Stimulated activated memory B cell treated with anti-CD40 and anti-IgM and Interleukin-4, amounts not matched to agents 10 μg/mL and 1 μg/mL and 100 μg/mL, for 72 hours (primary cell): ENCODE measurements at regions not wholly inside any gene's neighbourhood (a gene's known extent, or its start where the extent isn't known, plus 50 kb on each side); places are given as distances from the start of the nearest gene placed in this dataset.

Experiments
- ATAC-seq: fragments of 150-1000 bp; cut with Tn5 transposase; 2 replicates; pipeline ENCODE4 v1.10.0; 2021
- H3K27ac Mint-ChIP-seq: one replicate; pipeline ENCODE4 v1.8.0; 2022; ENCODE audit warnings: mild to moderate bottlenecking, mixed read lengths
- H3K27me3 Mint-ChIP-seq: one replicate; pipeline ENCODE4 v1.8.0; 2022; ENCODE audit warnings: mixed read lengths
- H3K36me3 Mint-ChIP-seq: one replicate; pipeline ENCODE4 v1.8.0; 2022; ENCODE audit warnings: mixed read lengths
- H3K4me1 Mint-ChIP-seq: one replicate; pipeline ENCODE4 v1.8.0; 2022; ENCODE audit warnings: mixed read lengths
- H3K4me3 Mint-ChIP-seq: one replicate; pipeline ENCODE4 v1.8.0; 2022; ENCODE audit warnings: mild to moderate bottlenecking, moderate library complexity, mixed read lengths
- H3K9me3 Mint-ChIP-seq: one replicate; pipeline ENCODE4 v1.8.0; 2022; ENCODE audit warnings: mixed read lengths

DNA sequence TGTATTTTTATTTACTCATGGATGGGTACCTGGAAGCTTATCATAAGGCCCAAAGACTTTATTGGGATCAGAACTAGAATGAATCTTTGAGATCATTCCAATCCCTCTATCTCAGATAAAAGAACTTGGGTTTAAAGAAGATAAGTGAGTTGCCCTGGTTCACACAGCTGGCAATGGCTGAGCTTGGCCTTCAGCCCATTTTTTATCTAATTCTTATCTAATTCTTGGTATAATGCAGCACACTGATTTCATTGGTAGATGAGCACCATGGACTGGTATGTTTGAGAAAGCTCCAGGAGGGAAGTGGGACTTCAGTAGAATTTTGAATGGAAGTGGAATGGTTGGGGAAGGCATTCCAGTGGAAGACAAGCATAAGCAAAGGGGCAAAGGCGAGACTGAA lies 558.9 kb downstream of the REEP3 start:
- Mint-ChIP-seq H3K4me3 (no peak overlapping the region), H3K4me1 (no peaks in the 10 kb centered on the region), H3K36me3 (no peaks in the 10 kb centered on the region), H3K27ac (no peak overlapping the region), H3K27me3 (peaks cover 14% of the 10 kb centered on the region), H3K9me3 (no peaks in the 10 kb centered on the region)
- no peak for ATAC-seq

DNA sequence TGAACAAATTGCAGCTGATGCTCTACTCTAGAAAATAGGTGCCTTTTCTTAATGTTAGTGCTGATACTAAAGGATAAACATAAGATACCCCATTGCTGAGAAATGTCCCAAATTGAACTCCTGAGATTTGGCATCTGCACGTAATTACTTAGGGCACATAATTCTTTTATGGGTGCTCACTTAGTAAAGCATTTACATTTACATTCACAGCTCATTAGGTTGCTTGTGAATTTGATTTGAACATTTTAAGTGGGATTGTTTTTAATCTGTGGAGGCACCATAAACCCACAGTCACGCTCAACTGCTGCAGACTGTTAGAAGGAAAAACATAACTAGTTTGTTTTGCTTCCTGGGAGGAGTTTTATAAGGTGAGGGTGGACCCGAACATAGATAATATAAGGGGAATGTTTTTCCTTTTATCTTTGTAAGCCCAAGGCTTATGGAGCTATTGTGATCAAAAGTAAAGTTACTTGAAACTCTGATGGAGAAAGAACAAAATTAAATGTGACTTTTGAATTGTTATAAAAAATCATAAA lies 560.8 kb downstream of the REEP3 start:
- Mint-ChIP-seq H3K27me3 (peaks cover 9% of the 10 kb centered on the region), H3K27ac (no peak overlapping the region), H3K4me3 (no peak overlapping the region), H3K4me1 (no peaks in the 10 kb centered on the region), H3K36me3 (no peaks in the 10 kb centered on the region), H3K9me3 (no peaks in the 10 kb centered on the region)
- ATAC-seq, result no peak

DNA sequence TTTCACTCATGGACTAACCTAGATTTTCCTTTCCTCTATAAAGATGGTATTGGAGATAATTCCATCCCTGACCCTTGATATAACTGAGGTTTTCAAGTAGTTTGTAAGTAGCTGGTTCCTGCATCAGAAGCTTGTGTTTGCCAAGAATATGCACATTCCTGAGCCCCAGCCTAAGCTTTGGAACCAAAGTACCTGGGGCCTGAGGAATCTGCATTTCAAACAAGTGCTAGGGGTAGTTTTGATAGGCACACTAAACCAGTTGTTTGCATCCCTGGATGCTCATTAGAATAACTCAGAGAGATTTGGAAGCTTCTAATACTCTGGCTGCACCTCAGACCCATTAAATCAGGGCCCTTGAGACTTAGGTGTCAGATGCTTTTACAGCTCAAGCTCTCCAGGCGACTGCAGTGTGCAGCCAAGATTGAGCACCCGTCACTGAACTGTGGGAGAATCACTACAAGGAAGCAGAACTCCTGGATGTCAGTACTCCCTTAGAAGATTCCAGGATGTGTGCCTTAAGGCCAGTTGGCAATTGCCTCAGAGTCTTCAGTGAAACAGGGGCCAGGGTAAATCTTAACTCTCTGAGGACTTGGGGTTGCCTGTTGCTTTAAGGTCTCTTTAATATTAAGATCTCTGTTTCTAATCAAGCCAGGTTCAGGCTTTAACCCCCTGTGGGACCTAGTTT lies 565.0 kb downstream of the REEP3 start:
- Mint-ChIP-seq H3K36me3 (no peaks in the 10 kb centered on the region), H3K27me3 (no peaks in the 10 kb centered on the region), H3K9me3 (no peaks in the 10 kb centered on the region), H3K4me1 (no peaks in the 10 kb centered on the region), H3K27ac (no peak overlapping the region), H3K4me3 (no peak overlapping the region)
- no peak for ATAC-seq

DNA sequence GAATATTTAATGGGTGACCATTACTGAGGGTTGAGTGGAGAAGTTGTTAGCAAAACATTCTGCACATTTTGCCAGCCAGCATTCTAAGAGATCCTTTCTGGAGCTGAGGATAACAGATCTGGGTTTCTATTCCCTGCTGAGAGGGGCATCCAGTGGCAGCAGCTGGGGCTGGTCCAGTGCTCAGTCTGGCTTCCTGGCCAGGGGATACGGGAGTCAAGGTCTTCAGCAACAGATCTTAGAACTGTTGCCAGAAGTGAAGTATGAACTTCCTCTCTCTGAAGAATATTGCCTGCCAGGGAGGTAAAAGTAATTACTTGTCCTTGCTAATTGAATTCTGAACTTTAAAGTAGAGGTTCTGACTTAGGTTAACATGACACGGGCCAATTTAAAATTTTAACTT lies 568.4 kb downstream of the REEP3 start:
- no peaks in the 10 kb centered on the region for H3K36me3 Mint-ChIP-seq
- ATAC-seq, result no peak
- no peak overlapping the region for H3K27ac Mint-ChIP-seq
- H3K27me3 Mint-ChIP-seq, result no peaks in the 10 kb centered on the region
- no peaks in the 10 kb centered on the region for H3K9me3 Mint-ChIP-seq
- no peaks in the 10 kb centered on the region for H3K4me1 Mint-ChIP-seq
- no peak overlapping the region for H3K4me3 Mint-ChIP-seq

DNA sequence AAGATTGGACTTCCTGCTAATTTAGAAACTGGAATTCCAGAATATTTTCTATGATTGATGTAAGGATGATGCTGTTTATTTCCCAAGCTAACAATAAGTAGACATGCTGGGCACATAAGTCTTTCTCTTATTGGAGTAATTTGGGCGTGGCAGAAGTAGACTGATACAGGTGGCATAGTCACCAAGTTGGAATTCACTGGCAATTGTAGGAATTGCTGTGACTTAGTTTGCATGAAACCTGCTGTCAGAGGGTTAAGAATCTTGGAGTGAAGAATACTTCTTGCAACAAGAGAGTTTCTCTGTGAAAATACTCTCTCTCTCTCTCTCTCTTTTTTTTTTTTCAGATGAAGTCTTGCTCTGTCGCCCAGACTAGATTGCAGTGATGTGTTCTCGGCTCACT lies 569.7 kb downstream of the REEP3 start:
- Mint-ChIP-seq H3K4me1 (no peaks in the 10 kb centered on the region), H3K9me3 (no peaks in the 10 kb centered on the region), H3K36me3 (no peaks in the 10 kb centered on the region), H3K27ac (no peak overlapping the region), H3K4me3 (no peak overlapping the region), H3K27me3 (no peaks in the 10 kb centered on the region)
- no peak for ATAC-seq

GRCh38 chr10:64091897-64092296 lies 570.7 kb downstream of the REEP3 start:
- no peak for ATAC-seq
- no peaks in the 10 kb centered on the region for H3K9me3 Mint-ChIP-seq
- H3K36me3 Mint-ChIP-seq, result no peaks in the 10 kb centered on the region

DNA sequence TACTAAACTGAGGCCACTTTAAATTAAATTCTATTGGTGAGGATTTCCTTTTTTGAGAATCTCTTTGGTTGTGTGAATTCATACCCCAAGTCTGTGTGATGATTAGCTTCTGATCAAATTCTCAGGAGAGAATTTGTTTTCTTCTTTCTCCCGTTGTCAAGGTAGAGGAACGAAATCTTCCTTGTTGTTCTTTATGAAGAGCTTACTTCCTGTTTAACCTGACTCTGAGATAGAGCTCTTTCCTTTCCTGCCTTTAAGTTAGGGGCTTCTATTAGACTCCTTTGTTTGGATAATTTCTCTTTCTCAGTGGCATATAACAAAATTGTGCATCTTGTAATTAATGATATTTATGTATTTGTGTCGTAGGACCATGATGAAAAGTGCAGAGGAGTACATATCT lies 572.1 kb downstream of the REEP3 start:
- Mint-ChIP-seq H3K4me1 (no peaks in the 10 kb centered on the region), H3K9me3 (no peaks in the 10 kb centered on the region), H3K27me3 (no peaks in the 10 kb centered on the region), H3K27ac (no peak overlapping the region), H3K36me3 (no peaks in the 10 kb centered on the region), H3K4me3 (no peak overlapping the region)
- ATAC-seq, result no peak

More at GRCh38 chr10:64091897-64092296, 570.7 kb downstream of the REEP3 start:
- H3K4me3 Mint-ChIP-seq, result no peak overlapping the region
- H3K4me1 Mint-ChIP-seq, result no peaks in the 10 kb centered on the region
- H3K27me3 Mint-ChIP-seq, result no peaks in the 10 kb centered on the region
- no peak overlapping the region for H3K27ac Mint-ChIP-seq

DNA sequence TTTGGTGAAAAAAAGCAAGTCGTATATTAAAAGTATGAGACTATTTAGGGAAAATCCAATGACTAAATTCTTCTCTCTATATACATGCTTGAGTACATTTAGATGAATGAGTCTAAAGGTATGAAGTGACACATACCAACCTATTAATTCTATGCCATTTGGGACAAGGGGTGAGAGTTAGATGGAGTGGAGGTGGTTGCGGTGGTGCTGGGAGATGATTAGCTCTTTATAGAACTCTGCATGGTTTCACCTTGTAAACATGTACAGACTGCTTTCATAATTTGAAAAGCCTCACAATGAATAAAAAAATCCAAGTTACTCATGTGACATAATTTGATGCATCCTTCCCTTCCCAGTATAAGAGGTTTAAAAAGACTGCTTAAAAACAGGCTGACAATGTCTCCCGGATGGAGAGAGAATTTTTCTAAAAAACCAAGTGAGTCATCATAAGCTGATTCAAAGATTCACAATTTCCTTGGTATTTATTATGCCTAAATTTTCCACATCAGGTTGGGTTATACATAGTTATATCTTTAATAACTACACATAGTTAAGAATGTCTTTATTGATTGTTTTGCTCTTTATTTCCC lies 572.8 kb downstream of the REEP3 start:
- Mint-ChIP-seq H3K27ac (no peak overlapping the region), H3K4me1 (no peaks in the 10 kb centered on the region), H3K36me3 (no peaks in the 10 kb centered on the region), H3K27me3 (no peaks in the 10 kb centered on the region), H3K9me3 (no peaks in the 10 kb centered on the region), H3K4me3 (no peak overlapping the region)
- ATAC-seq, result no peak

DNA sequence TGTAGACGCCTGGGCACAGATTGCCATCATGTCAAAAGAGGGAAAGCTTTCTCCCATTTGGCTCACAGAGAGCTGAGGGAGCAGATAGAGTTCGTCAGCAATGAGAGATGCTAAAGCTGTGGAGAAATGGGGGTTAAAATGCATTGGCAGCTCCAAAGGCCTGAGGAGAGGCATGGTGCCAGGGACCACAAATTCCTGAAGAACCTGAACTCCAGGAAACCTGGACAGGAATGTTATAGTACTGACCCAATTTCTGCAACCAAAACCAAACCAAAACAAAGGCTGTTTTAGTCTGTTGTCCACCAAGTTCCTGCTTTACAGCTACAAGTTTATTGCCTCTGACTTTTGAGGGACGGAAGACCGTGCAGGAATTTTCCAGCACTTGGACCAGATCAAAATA lies 575.7 kb downstream of the REEP3 start:
- ATAC-seq, result no peak
- Mint-ChIP-seq H3K27ac (no peak overlapping the region), H3K4me3 (no peak overlapping the region), H3K9me3 (no peaks in the 10 kb centered on the region), H3K27me3 (no peaks in the 10 kb centered on the region), H3K4me1 (no peaks in the 10 kb centered on the region), H3K36me3 (no peaks in the 10 kb centered on the region)

GRCh38 chr10:64097391-64098122 lies 576.4 kb downstream of the REEP3 start:
- Mint-ChIP-seq H3K4me3 (no peak overlapping the region), H3K36me3 (no peaks in the 10 kb centered on the region), H3K4me1 (no peaks in the 10 kb centered on the region), H3K27ac (no peak overlapping the region), H3K9me3 (no peaks in the 10 kb centered on the region), H3K27me3 (no peaks in the 10 kb centered on the region)
- no peak for ATAC-seq

GRCh38 chr10:64098994-64099393 lies 577.8 kb downstream of the REEP3 start:
- Mint-ChIP-seq H3K4me3 (no peak overlapping the region), H3K27ac (no peak overlapping the region), H3K27me3 (no peaks in the 10 kb centered on the region), H3K36me3 (no peaks in the 10 kb centered on the region), H3K9me3 (no peaks in the 10 kb centered on the region), H3K4me1 (no peaks in the 10 kb centered on the region)
- ATAC-seq, result no peak

DNA sequence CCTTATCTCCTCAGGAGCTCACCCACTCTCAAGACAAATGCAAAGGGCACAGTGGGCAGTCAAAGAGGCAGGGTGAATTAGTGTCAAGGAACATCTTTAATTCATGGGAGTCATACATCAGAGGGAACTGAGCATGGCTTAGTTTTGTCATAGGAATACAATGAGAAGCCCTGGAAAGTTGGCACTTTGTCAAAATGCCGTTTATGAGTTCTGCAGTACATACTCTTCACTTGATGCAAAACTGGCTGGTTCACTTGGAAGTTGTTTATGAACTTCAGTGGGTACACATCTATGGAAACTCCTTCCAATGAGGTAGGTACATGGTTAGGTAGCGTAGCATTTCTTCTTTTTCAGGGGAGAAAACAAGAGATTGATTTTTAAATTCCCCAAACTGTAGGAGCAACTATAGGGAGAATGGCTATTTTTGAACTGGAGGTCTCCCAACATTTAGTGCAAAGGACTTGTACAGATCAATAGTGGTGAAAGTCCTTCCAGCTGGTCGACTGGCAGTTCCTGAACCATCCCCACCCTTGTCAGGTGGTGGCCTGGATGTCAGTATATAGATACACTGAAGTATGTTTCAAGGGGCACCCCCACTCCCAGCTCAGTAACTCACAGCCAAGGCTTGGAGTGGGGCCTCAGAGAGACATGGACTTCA lies 580.5 kb downstream of the REEP3 start:
- H3K36me3 Mint-ChIP-seq, result no peaks in the 10 kb centered on the region
- no peak for ATAC-seq
- H3K4me1 Mint-ChIP-seq, result no peaks in the 10 kb centered on the region
- H3K27ac Mint-ChIP-seq, result no peak overlapping the region
- no peaks in the 10 kb centered on the region for H3K27me3 Mint-ChIP-seq
- no peaks in the 10 kb centered on the region for H3K9me3 Mint-ChIP-seq
- H3K4me3 Mint-ChIP-seq, result no peak overlapping the region

DNA sequence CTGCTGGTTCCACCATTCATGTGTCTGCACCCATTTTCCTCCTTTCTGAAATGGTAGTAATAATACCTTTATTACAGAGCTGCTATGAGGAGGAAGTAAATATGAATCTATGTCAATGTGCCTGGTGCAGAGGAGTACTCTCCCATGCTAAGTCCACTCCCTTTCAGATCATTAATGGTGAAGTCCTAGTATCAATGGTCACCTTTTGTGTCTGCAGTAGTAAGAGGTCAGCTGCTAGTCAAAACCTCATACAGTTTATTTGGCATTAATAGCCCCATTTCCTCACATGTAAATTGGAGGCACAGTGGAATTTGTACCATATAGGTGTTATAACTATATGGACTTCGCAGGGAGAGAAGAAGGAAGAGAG lies 581.0 kb downstream of the REEP3 start:
- ATAC-seq, result no peak
- Mint-ChIP-seq H3K4me3 (no peak overlapping the region), H3K27me3 (no peaks in the 10 kb centered on the region)

DNA sequence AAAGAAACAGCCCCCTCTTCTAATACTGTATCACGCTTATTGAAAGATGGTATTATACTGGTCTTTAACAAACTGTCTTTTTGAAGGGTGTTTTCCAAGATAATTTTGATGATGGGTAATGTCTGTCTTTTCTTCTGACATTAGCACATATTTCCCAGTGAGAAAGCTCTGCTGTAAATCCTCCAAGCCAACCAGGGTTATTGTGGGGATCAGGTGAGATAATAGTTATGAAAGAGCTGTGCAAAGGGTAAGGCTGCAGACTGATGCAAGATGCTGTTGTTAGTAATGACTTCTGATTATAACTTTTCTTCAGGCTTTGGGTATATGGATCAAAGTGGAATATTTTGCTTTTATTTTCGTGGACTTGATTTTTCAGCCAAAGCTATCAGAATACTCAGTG lies 581.7 kb downstream of the REEP3 start:
- Mint-ChIP-seq H3K27ac (no peak overlapping the region), H3K27me3 (no peaks in the 10 kb centered on the region), H3K4me3 (no peak overlapping the region), H3K9me3 (no peaks in the 10 kb centered on the region), H3K36me3 (no peaks in the 10 kb centered on the region), H3K4me1 (no peaks in the 10 kb centered on the region)
- no peak for ATAC-seq

More for the DNA sequence above, 581.0 kb downstream of the REEP3 start:
- Mint-ChIP-seq H3K36me3 (no peaks in the 10 kb centered on the region), H3K27ac (no peak overlapping the region), H3K9me3 (no peaks in the 10 kb centered on the region), H3K4me1 (no peaks in the 10 kb centered on the region)

GRCh38 chr10:64103750-64104470 lies 582.7 kb downstream of the REEP3 start:
- no peaks in the 10 kb centered on the region for H3K27me3 Mint-ChIP-seq
- H3K36me3 Mint-ChIP-seq, result no peaks in the 10 kb centered on the region
- H3K27ac Mint-ChIP-seq, result no peak overlapping the region
- H3K4me1 Mint-ChIP-seq, result no peaks in the 10 kb centered on the region
- no peaks in the 10 kb centered on the region for H3K9me3 Mint-ChIP-seq
- no peak for ATAC-seq
- no peak overlapping the region for H3K4me3 Mint-ChIP-seq
